Smooth muscle cell (in vitro differentiated cells): ENCODE measurements at regions not wholly inside any gene's neighbourhood (a gene's known extent, or its start where the extent isn't known, plus 50 kb on each side); places are given as distances from the start of the nearest gene placed in this dataset.

Experiments
- DNase-seq: peaks from one replicate; lab custom pipeline; 2025; ENCODE audit not compliant: unreplicated experiment; lab: John Stamatoyannopoulos, UW
- H2AFZ ChIP-seq: fragments of 200-600 bp; sonication (generic); 2 replicates; pipeline ENCODE4 v1.6.0; 2016; ENCODE audit warnings: antibody characterized with exemption, low read depth, mild to moderate bottlenecking
- H3F3A ChIP-seq: fragments of 200-600 bp; sonication (generic); 2 replicates; pipeline ENCODE4 v1.6.0; 2017; ENCODE audit warnings: antibody characterized with exemption, low read depth
- H3K27ac ChIP-seq: fragments of 200-600 bp; sonication (generic); 2 replicates; pipeline ENCODE4 v1.5.1; 2016; ENCODE audit warnings: low read depth, mild to moderate bottlenecking
- H3K27me3 ChIP-seq: fragments of 200-600 bp; sonication (generic); 2 replicates; pipeline ENCODE4 v1.6.1; 2016; ENCODE audit warnings: low read depth, mild to moderate bottlenecking
- H3K36me3 ChIP-seq: fragments of 200-600 bp; sonication (generic); 2 replicates; pipeline ENCODE4 v1.5.1; 2016; ENCODE audit warnings: low read depth
- H3K4me1 ChIP-seq: fragments of 200-600 bp; sonication (generic); 2 replicates; pipeline ENCODE4 v1.5.1; 2016; ENCODE audit warnings: low read depth
- H3K4me2 ChIP-seq: fragments of 200-600 bp; sonication (generic); 2 replicates; pipeline ENCODE4 v1.6.0; 2016; ENCODE audit warnings: mild to moderate bottlenecking
- H3K4me3 ChIP-seq: fragments of 200-600 bp; sonication (generic); 2 replicates; pipeline ENCODE4 v1.5.1; 2016; ENCODE audit warnings: mild to moderate bottlenecking
- H3K79me2 ChIP-seq: fragments of 200-600 bp; sonication (generic); 2 replicates; pipeline ENCODE4 v1.6.0; 2016; ENCODE audit warnings: low read depth, mild to moderate bottlenecking
- H3K9ac ChIP-seq: fragments of 200-600 bp; sonication (generic); 2 replicates; pipeline ENCODE4 v1.6.0; 2016; ENCODE audit warnings: low read depth
- H3K9me3 ChIP-seq: fragments of 200-600 bp; sonication (generic); replicated peaks from 2 replicates; pipeline ENCODE4 v1.5.1; 2016; ENCODE audit warnings: low read depth
- H4K20me1 ChIP-seq: fragments of 200-600 bp; sonication (generic); 2 replicates; pipeline ENCODE4 v1.6.0; 2016; ENCODE audit warnings: low read depth
- CTCF ChIP-seq: fragments of 200-600 bp; sonication (generic); IDR thresholded peaks from 2 replicates; pipeline ENCODE4 v1.5.1; 2017; ENCODE audit warnings: borderline replicate concordance, mild to moderate bottlenecking, antibody characterized with exemption; ENCODE audit not compliant: insufficient read depth, poor library complexity, severe bottlenecking
- WGBS: methylation state at CpG from one replicate; pipeline ENCODE4 v1.1.7; 2016; ENCODE audit warnings: low lambda C conversion rate; 5-methylcytosine and 5-hydroxymethylcytosine counted together

GRCh38 chr6:120622127-120622631 is 712.1 kb downstream of the TBC1D32 start:
- Histone ChIP-seq H3K4me2 (no peak overlapping the region), H3K9me3 (no peaks in the 10 kb centered on the region), H3K4me1 (no peaks in the 10 kb centered on the region), H3K36me3 (no peaks in the 10 kb centered on the region), H2AFZ (no peak overlapping the region), H3K27ac (no peak overlapping the region), H3F3A (no peaks in the 10 kb centered on the region), H3K27me3 (no peaks in the 10 kb centered on the region), H4K20me1 (no peaks in the 10 kb centered on the region), H3K79me2 (no peaks in the 10 kb centered on the region), H3K9ac (no peak overlapping the region), H3K4me3 (no peak overlapping the region)
- no peak for TF ChIP-seq CTCF
- no peak for DNase-seq
- 50% methylated on average over 1 of the region's 1 CpG for WGBS

DNA sequence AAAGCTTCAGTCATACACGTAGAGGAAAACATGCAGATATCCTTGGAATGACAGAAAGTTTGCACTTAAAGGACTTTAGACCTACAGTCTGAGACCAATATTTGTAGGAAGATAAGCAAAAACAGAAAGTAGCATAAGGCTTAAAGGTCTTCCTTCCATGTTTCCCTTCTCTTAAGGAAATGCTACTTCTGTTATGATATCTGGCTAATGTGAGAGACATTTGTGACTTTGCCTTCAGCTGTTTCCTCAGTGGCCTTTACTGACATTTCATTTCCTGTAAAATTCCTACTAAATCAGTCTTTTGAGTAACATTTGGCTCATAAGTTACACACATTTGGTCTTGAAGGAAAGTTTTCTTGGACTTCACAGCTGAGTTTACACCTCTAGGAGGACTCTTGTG is 713.4 kb downstream of the TBC1D32 start:
- H3K9ac ChIP-seq, result no peak overlapping the region
- no peak overlapping the region for H3K4me3 ChIP-seq
- no peaks in the 10 kb centered on the region for H3K4me1 ChIP-seq
- TF ChIP-seq CTCF, result no peak
- no peak for DNase-seq
- H2AFZ ChIP-seq, result no peak overlapping the region
- 68% methylated on average over 1 of the region's 1 CpG for WGBS
- no peaks in the 10 kb centered on the region for H3K9me3 ChIP-seq
- no peaks in the 10 kb centered on the region for H3K27me3 ChIP-seq
- no peaks in the 10 kb centered on the region for H3K36me3 ChIP-seq
- H3K27ac ChIP-seq, result no peak overlapping the region
- H4K20me1 ChIP-seq, result no peaks in the 10 kb centered on the region
- no peaks in the 10 kb centered on the region for H3K79me2 ChIP-seq
- H3K4me2 ChIP-seq, result no peak overlapping the region
- no peaks in the 10 kb centered on the region for H3F3A ChIP-seq

GRCh38 chr6:120615238-120615637 is 719.0 kb downstream of the TBC1D32 start:
- no peaks in the 10 kb centered on the region for H3K4me1 ChIP-seq
- H3K79me2 ChIP-seq, result no peaks in the 10 kb centered on the region
- H3F3A ChIP-seq, result no peaks in the 10 kb centered on the region
- H3K4me2 ChIP-seq, result no peak overlapping the region
- 84% methylated on average over 3 of the region's 3 CpGs for WGBS
- no peaks in the 10 kb centered on the region for H3K36me3 ChIP-seq
- H3K9me3 ChIP-seq, result no peaks in the 10 kb centered on the region
- H2AFZ ChIP-seq, result no peak overlapping the region
- H3K9ac ChIP-seq, result no peak overlapping the region
- H4K20me1 ChIP-seq, result no peaks in the 10 kb centered on the region
- no peak for DNase-seq
- no peak overlapping the region for H3K4me3 ChIP-seq
- H3K27me3 ChIP-seq, result no peaks in the 10 kb centered on the region
- no peak for TF ChIP-seq CTCF
- no peak overlapping the region for H3K27ac ChIP-seq

DNA sequence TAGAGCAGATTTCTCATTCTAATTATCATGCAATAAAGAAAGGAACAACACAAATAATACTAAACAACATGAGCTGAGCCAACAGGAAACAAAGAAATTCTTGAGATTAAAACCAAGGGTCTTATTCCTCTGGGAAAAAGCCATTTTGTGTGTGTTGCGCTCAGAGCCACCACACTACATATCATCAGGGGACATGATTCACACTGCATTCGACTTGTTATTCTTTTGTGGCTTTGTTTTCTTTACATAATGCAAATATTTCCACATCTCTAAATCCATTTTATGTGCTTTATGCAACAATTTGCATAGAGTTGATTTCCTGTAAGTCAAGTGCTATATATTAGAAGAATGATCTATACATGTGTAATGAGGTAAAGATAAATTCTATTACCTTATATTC is 719.6 kb downstream of the TBC1D32 start:
- Histone ChIP-seq H2AFZ (no peak overlapping the region), H3K36me3 (no peaks in the 10 kb centered on the region), H3K4me1 (no peaks in the 10 kb centered on the region), H3K4me2 (no peak overlapping the region), H4K20me1 (no peaks in the 10 kb centered on the region), H3K4me3 (no peak overlapping the region), H3K27ac (no peak overlapping the region), H3F3A (no peaks in the 10 kb centered on the region), H3K9me3 (no peaks in the 10 kb centered on the region), H3K79me2 (no peaks in the 10 kb centered on the region), H3K27me3 (no peaks in the 10 kb centered on the region), H3K9ac (no peak overlapping the region)
- TF ChIP-seq CTCF, result no peak
- 80% methylated on average over 2 of the region's 2 CpGs for WGBS
- DNase-seq, result no peak
